GM12878 (cell line): ENCODE measurements at regions not wholly inside any gene's neighbourhood (a gene's known extent, or its start where the extent isn't known, plus 50 kb on each side); places are given as distances from the start of the nearest gene placed in this dataset.

Experiments used
- ATAC-seq: fragments of 200-7000 bp; cut with Tn5 transposase; 3 replicates; pipeline ENCODE4 v1.9.1; 2020; ENCODE audit warnings: mild to moderate bottlenecking, moderate library complexity
- BruUV-seq: library from RNA; stranded (reverse); fragments of 400-500 nt; replicated peaks from 2 replicates; lab custom pipeline; 2021; lab: Mats Ljungman, UMichigan
- CTCF ChIA-PET: fragments of 300-600 bp; sonication (Branson Sonifier 250); formaldehyde crosslinking; extraction: SDS; loops from one replicate; lab custom pipeline; 2021; ENCODE audit warnings: inconsistent platforms; lab: Yijun Ruan, JAX
- POLR2A ChIA-PET: fragments of 350-600 bp; formaldehyde crosslinking; extraction: SDS; loops from one replicate; lab custom pipeline; 2021; ENCODE audit warnings: inconsistent platforms; lab: Charles Lee
- RAD21 ChIA-PET: fragments of 300-600 bp; sonication (Branson Sonifier 250); formaldehyde crosslinking; loops from one replicate; lab custom pipeline; 2023; ENCODE audit warnings: antibody characterized with exemption; ENCODE audit not compliant: unreplicated experiment; lab: Charles Lee
- SMC1A ChIA-PET: fragments of 300-600 bp; sonication (Branson Sonifier 250); formaldehyde crosslinking; loops from one replicate; lab custom pipeline; 2023; ENCODE audit not compliant: unreplicated experiment, uncharacterized antibody; lab: Charles Lee
- DNase-seq: peaks from one replicate; pipeline ENCODE4 v3.0.0-alpha.2; 2011; ENCODE audit warnings: low read depth, low spot score
- FAIRE-seq: peaks from 3 replicates; lab custom pipeline; 2011; peaks lifted over from hg19 to GRCh38; lab: Jason Lieb, UNC
- H2AFZ ChIP-seq: 2 replicates; pipeline ENCODE4 v1.6.0; 2011; ENCODE audit warnings: low read depth, low read length, control low read depth; ENCODE audit not compliant: control insufficient read depth
- H3K27ac ChIP-seq: 2 replicates; pipeline ENCODE4 v1.5.1; 2011; ENCODE audit warnings: control low read depth; ENCODE audit not compliant: control insufficient read depth, insufficient read depth
- H3K27me3 ChIP-seq, 2 experiments: replicated peaks in 1 of 2; 2 replicates each; pipeline versions ENCODE4 v1.6.0 to v1.6.1; 2011; ENCODE audit warnings: low read length in 1 of 2; ENCODE audit not compliant: control insufficient read depth in 2 of 2, insufficient read depth in 2 of 2
- H3K36me3 ChIP-seq, 2 experiments: 2 replicates each; pipeline ENCODE4 v1.5.1; 2011; ENCODE audit warnings: low read length in 1 of 2; ENCODE audit not compliant: control insufficient read depth in 2 of 2, insufficient read depth in 2 of 2
- H3K4me1 ChIP-seq: 2 replicates; pipeline ENCODE4 v1.6.1; 2011; ENCODE audit warnings: mild to moderate bottlenecking, low read length, moderate library complexity, mixed read lengths; ENCODE audit not compliant: control insufficient read depth, insufficient read depth
- H3K4me2 ChIP-seq: 2 replicates; pipeline ENCODE4 v1.6.0; 2011; ENCODE audit warnings: control low read depth; ENCODE audit not compliant: control insufficient read depth, insufficient read depth
- H3K4me3 ChIP-seq: fragments of 200-600 bp; sonication (generic); 2 replicates; pipeline ENCODE4 v1.5.1; 2016
- H3K79me2 ChIP-seq: 2 replicates; pipeline ENCODE4 v1.6.0; 2011; ENCODE audit warnings: low read length; ENCODE audit not compliant: control insufficient read depth, insufficient read depth
- H3K9ac ChIP-seq: 2 replicates; pipeline ENCODE4 v1.8.0; 2011; ENCODE audit warnings: low read length, control low read depth, mixed read lengths; ENCODE audit not compliant: control insufficient read depth, insufficient read depth
- H3K9me3 ChIP-seq: replicated peaks from 3 replicates; pipeline ENCODE4 v1.5.1; 2011; ENCODE audit warnings: mild to moderate bottlenecking, low read length; ENCODE audit not compliant: control insufficient read depth, insufficient read depth
- H4K20me1 ChIP-seq: 2 replicates; pipeline ENCODE4 v1.6.0; 2011; ENCODE audit not compliant: control insufficient read depth, insufficient read depth
- BACH1 ChIP-seq: fragments of 450-650 bp; IDR thresholded peaks from 2 replicates; pipeline ENCODE4 v1.6.1; 2017; ENCODE audit warnings: mild to moderate bottlenecking, borderline replicate concordance
- CEBPZ ChIP-seq: fragments of 150-350 bp; IDR thresholded peaks from 2 replicates; pipeline ENCODE4 v1.6.1; 2016; ENCODE audit warnings: low read depth, low read length
- CHD2 ChIP-seq: IDR thresholded peaks from 2 replicates; pipeline ENCODE4 v1.6.1; 2011; ENCODE audit warnings: low read depth, low read length, improper control_type of control experiment, borderline replicate concordance
- CREB1 ChIP-seq: IDR thresholded peaks from 2 replicates; pipeline ENCODE4 v1.6.1; 2012; ENCODE audit warnings: low read depth, mild to moderate bottlenecking, inconsistent platforms
- FOS ChIP-seq: IDR thresholded peaks from 3 replicates; pipeline ENCODE4 v1.6.1; 2011; ENCODE audit warnings: borderline replicate concordance; ENCODE audit not compliant: insufficient read length; ENCODE audit errors: extremely low read depth
- IRF4 ChIP-seq: IDR thresholded peaks from 2 replicates; pipeline ENCODE4 v1.6.1; 2011; ENCODE audit warnings: low read depth, low read length
- MTA3 ChIP-seq: IDR thresholded peaks from 2 replicates; pipeline ENCODE4 v1.6.1; 2012; ENCODE audit warnings: low read length, inconsistent platforms, borderline replicate concordance
- MYC ChIP-seq: IDR thresholded peaks from 2 replicates; pipeline ENCODE4 v1.6.1; 2011; ENCODE audit warnings: mild to moderate bottlenecking, low read length, moderate library complexity, inconsistent platforms; ENCODE audit not compliant: insufficient read depth, insufficient replicate concordance, insufficient read length, severe bottlenecking
- POLR2A ChIP-seq: IDR thresholded peaks from 2 replicates; pipeline ENCODE4 v1.6.1; 2011; ENCODE audit warnings: low read depth, mild to moderate bottlenecking, low read length
- RAD21 ChIP-seq: IDR thresholded peaks from 2 replicates; pipeline ENCODE4 v1.6.1; 2011; ENCODE audit warnings: mild to moderate bottlenecking, low read depth, low read length, moderate library complexity; ENCODE audit not compliant: insufficient read depth
- SRF ChIP-seq, 2 experiments: IDR thresholded peaks; 2 replicates each; pipeline ENCODE4 v1.6.1; 2011; ENCODE audit warnings: low read depth in 2 of 2, low read length in 2 of 2, mild to moderate bottlenecking in 1 of 2, moderate library complexity in 1 of 2
- STAT1 ChIP-seq: fragments of 450-650 bp; conservative IDR thresholded peaks from 2 replicates; pipeline ENCODE4 v1.6.1; 2014; ENCODE audit warnings: antibody characterized with exemption, mild to moderate bottlenecking
- TCF3 ChIP-seq: IDR thresholded peaks from 2 replicates; pipeline ENCODE4 v1.6.1; 2012; ENCODE audit warnings: low read depth, mild to moderate bottlenecking, low read length, borderline replicate concordance; ENCODE audit not compliant: insufficient read depth
- ZNF207 ChIP-seq: fragments of 450-650 bp; IDR thresholded peaks from 2 replicates; pipeline ENCODE4 v1.6.1; 2014; ENCODE audit warnings: antibody characterized with exemption, mild to moderate bottlenecking, borderline replicate concordance
- WGBS: methylation state at CpG from one replicate; pipeline ENCODE4 v1.1.6; 2016; ENCODE audit warnings: low lambda C conversion rate; ENCODE audit not compliant: insufficient replicate concordance, insufficient coverage; ENCODE audit errors: missing lambda C conversion rate; 5-methylcytosine and 5-hydroxymethylcytosine counted together
- in situ Hi-C: fragments of 300-500 bp; cut with MboI; formaldehyde crosslinking; loops from 9 replicates; pipeline ENCODE4 v1.14.3; 2018; ENCODE audit warnings: mixed read lengths
- intact Hi-C: fragments of 100-400 bp; cut with micrococcal nuclease; formaldehyde crosslinking; loops from one replicate; pipeline ENCODE4 v1.14.2; 2022; ENCODE audit not compliant: unreplicated experiment
- TF ChIP-seq, protein P1 (sequence below): fragments of 450-650 bp; IDR thresholded peaks from 2 replicates; pipeline ENCODE4 v1.6.1; 2017; ENCODE audit warnings: borderline replicate concordance

DNA sequence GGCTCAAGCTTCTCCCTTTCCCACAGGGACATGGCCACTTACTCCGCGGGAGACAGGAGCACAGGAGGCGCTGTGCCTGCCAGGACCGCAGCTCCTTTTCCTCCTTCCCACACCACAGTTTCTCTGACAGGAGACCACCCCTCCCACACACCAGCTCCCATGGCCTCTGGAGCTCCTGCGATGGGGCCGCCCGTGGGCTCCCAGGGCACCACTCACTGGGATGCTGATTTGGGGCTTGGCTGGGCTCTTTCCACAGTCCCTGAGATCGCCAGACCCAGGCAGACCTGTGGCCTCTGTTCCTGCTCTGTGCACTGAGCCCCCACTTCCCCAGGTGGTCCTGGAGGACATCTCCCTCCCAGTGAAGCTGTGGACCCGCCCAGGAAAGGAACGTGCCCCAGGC is 226.9 kb upstream of the SHH start:
- Histone ChIP-seq H2AFZ (no peak overlapping the region), H3K79me2 (no peaks in the 10 kb centered on the region), H3K9ac (no peak overlapping the region), H4K20me1 (no peaks in the 10 kb centered on the region), H3K27ac (no peak overlapping the region), H3K4me3 (no peak overlapping the region), H3K4me1 (no peaks in the 10 kb centered on the region), H3K9me3 (no peaks in the 10 kb centered on the region; the same call in 2 of the 3 replicates), H3K36me3 (no peaks in the 10 kb centered on the region), H3K27me3 (peaks cover 0 to 1% of the 10 kb centered on the region in 2 experiments; a peak in 2 of 4 replicates), H3K4me2 (no peak overlapping the region)
- RAD21 ChIA-PET, result no interaction called here
- no TSS peak for BruUV-seq
- 63% methylated on average over 10 of the region's 10 CpGs for WGBS
- in situ Hi-C loops, result no loop called here
- CTCF ChIA-PET, result interaction anchor here (0.7 kb wide), 1 partner anchor 15 kb away, joined by 3 read pairs; no protein-coding TSS in a partner anchor
- FAIRE-seq (no peak), DNase-seq (no peak), ATAC-seq (no peak)
- intact Hi-C loops, result no loop called here
- SMC1A ChIA-PET, result no interaction called here
- POLR2A ChIA-PET, result no interaction called here
- TF ChIP-seq POLR2A (no peak), BACH1 (no peak), FOS (no peak), RAD21 (no peak), MYC (no peak), SRF (IDR thresholded peaks at IDR 0.05; ENCODE audit: low read depth in 2 of 2, low read length in 2 of 2) (no peak)

DNA sequence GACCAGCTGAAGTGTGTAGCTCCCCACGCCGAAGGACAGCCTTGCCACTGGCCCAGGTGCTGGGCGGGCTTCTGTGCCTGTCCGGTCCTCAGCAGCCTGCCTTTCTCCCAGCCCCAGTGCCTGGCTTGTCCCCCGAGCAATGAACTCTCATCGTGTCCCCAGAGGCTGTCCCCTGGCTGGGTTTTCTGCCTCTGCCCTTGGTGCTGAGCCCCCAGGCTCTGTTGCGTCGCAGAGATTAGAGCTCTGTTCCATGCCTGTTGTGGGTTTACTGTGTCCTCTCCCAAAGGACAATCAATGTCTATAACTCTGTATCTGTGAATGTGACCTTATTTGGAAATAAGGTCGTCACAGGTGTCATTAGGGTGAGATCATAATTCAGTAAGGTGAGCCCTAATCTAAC is 226.1 kb upstream of the SHH start:
- Histone ChIP-seq H3K9ac (no peak overlapping the region), H3K4me1 (no peaks in the 10 kb centered on the region), H4K20me1 (no peaks in the 10 kb centered on the region), H2AFZ (no peak overlapping the region), H3K36me3 (no peaks in the 10 kb centered on the region), H3K9me3 (peaks cover 2% of the 10 kb centered on the region; the same call in 2 of the 3 replicates), H3K27ac (no peak overlapping the region), H3K79me2 (no peaks in the 10 kb centered on the region), H3K4me3 (no peak overlapping the region), H3K27me3 (peaks cover 0 to 1% of the 10 kb centered on the region in 2 experiments; a peak in 2 of 4 replicates), H3K4me2 (no peak overlapping the region)
- in situ Hi-C loops (no loop called here), intact Hi-C loops (no loop called here)
- CTCF ChIA-PET, result no interaction called here
- ATAC-seq, result no peak
- RAD21 ChIA-PET, result no interaction called here
- WGBS, result 35% methylated on average over 9 of the region's 9 CpGs
- BruUV-seq, result no TSS peak
- POLR2A ChIA-PET, result no interaction called here
- DNase-seq, result no peak
- no peak for FAIRE-seq
- SMC1A ChIA-PET, result no interaction called here
- TF ChIP-seq TCF3 (no peak), CHD2 (no peak), STAT1 (no peak), CREB1 (no peak), FOS (no peak), CEBPZ (no peak), IRF4 (no peak), ZNF207 (no peak), MTA3 (no peak)
- TF ChIP-seq, protein P1, sequence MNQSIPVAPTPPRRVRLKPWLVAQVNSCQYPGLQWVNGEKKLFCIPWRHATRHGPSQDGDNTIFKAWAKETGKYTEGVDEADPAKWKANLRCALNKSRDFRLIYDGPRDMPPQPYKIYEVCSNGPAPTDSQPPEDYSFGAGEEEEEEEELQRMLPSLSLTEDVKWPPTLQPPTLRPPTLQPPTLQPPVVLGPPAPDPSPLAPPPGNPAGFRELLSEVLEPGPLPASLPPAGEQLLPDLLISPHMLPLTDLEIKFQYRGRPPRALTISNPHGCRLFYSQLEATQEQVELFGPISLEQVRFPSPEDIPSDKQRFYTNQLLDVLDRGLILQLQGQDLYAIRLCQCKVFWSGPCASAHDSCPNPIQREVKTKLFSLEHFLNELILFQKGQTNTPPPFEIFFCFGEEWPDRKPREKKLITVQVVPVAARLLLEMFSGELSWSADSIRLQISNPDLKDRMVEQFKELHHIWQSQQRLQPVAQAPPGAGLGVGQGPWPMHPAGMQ, result no peak
